Adrenal gland (tissue), 9 donors: ENCODE measurements at regions not wholly inside any gene's neighbourhood (a gene's known extent, or its start where the extent isn't known, plus 50 kb on each side); places are given as distances from the start of the nearest gene placed in this dataset.

Experiments used
- DNase-seq, 7 donors: peaks; one replicate each; pipeline ENCODE4 v3.0.0-alpha.2; 2019 to 2020
- H3K27ac ChIP-seq, 5 donors: fragments of 200-600 bp; sonication (generic) in 4 of 5; 1 replicate in 3 of 5; 2 replicates in 2 of 5; pipeline versions ENCODE4 v1.5.1 to v1.8.0; 2016 to 2020; ENCODE audit warnings: mild to moderate bottlenecking in 1 of 5
- H3K27me3 ChIP-seq: fragments of 200-600 bp; 2 replicates; pipeline ENCODE4 v1.8.0; 2021
- H3K36me3 ChIP-seq, 2 donors: fragments of 200-600 bp; replicated peaks in 1 of 2; 1 replicate in 1 of 2; 2 replicates in 1 of 2; pipeline versions ENCODE4 v1.5.1 to v1.8.0; 2018 to 2022
- H3K4me1 ChIP-seq, 2 donors: fragments of 200-600 bp; replicated peaks in 1 of 2; 1 replicate in 1 of 2; 2 replicates in 1 of 2; pipeline versions ENCODE4 v1.5.1 to v1.8.0; 2018 to 2021
- H3K4me3 ChIP-seq, 4 donors: fragments of 200-600 bp; sonication (generic) in 3 of 4; one replicate each; pipeline ENCODE4 v1.5.1; 2016 to 2018
- H3K9me3 ChIP-seq, 3 donors: fragments of 200-600 bp; sonication (generic) in 1 of 3; replicated peaks in 1 of 3; 1 replicate in 2 of 3; 2 replicates in 1 of 3; pipeline versions ENCODE4 v1.5.1 to v1.8.0; 2016 to 2021
- POLR2A ChIP-seq, 2 donors: fragments of 450-650 bp; IDR thresholded peaks; one replicate each; pipeline ENCODE4 v1.6.1; 2017; ENCODE audit warnings: antibody characterized with exemption in 2 of 2, mild to moderate bottlenecking in 2 of 2, moderate library complexity in 1 of 2
- WGBS, 4 donors: extraction: QIAGEN DNeasy Blood & Tissue Kit in 2 of 4; methylation state at CpG; one replicate each; pipeline versions ENCODE4 v1.1.5 to v1.1.7; 2013 to 2017; 5-methylcytosine and 5-hydroxymethylcytosine counted together
- intact Hi-C, 2 donors: fragments of 100-400 bp; cut with DNase I; formaldehyde crosslinking; loops; one replicate each; pipeline versions ENCODE4 v1.14.1 to v1.15.0; 2022 to 2023
- TF ChIP-seq, protein P1 (sequence below), 6 experiments: fragments of 450-650 bp in 4 of 6; fragments of 200-600 bp in 2 of 6; sonication (generic) in 1 of 6; IDR thresholded peaks; 1 replicate in 5 of 6; 2 replicates in 1 of 6; pipeline versions ENCODE4 v1.5.1 to v1.8.0; 2016 to 2021; ENCODE audit warnings: antibody characterized with exemption in 6 of 6, mild to moderate bottlenecking in 2 of 6, moderate library complexity in 1 of 6
- donor health status: healthy with polysubstance abuse.
- donor health status: Bipolar disorder and iron deficiency.
- donor health status: DM: yes; HTN: yes; CAD: no.
- donor health status: DM: no; HTN: no; CAD: no.
- donor health status: DM: no; HTN: no; CAD: no.

DNA sequence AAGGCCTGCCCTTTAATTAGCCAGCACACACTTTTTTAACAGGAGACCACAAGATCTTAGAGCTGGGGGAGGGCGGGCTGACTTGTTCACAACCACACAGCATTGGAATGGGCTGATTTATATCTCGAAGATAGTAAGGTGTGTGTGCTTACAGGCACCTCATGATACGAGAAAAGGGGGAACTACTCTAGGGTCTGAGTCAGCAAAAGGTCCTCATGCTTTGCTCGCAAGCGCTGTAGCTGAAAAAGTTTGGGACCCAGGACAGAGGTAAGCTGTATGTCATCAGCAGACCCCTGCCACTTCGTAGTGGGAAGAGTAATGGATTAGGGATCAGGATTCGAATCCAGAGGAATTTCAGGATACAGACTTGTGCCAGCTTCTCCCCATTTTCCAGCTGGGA is 88.9 kb upstream of the RBM19 start:
- no peak for DNase-seq
- H3K36me3 ChIP-seq = no peaks in the 10 kb centered on the region
- intact Hi-C loops = no loop called here
- H3K4me3 ChIP-seq = no peak overlapping the region
- no peaks in the 10 kb centered on the region for H3K9me3 ChIP-seq
- no peaks in the 10 kb centered on the region for H3K27me3 ChIP-seq
- WGBS, 4 donors = 66 to 72% (median 67%) methylated on average over 7 of the region's 7 CpGs
- no peak for TF ChIP-seq POLR2A (IDR thresholded peaks at IDR 0.05)
- TF ChIP-seq, protein P1, sequence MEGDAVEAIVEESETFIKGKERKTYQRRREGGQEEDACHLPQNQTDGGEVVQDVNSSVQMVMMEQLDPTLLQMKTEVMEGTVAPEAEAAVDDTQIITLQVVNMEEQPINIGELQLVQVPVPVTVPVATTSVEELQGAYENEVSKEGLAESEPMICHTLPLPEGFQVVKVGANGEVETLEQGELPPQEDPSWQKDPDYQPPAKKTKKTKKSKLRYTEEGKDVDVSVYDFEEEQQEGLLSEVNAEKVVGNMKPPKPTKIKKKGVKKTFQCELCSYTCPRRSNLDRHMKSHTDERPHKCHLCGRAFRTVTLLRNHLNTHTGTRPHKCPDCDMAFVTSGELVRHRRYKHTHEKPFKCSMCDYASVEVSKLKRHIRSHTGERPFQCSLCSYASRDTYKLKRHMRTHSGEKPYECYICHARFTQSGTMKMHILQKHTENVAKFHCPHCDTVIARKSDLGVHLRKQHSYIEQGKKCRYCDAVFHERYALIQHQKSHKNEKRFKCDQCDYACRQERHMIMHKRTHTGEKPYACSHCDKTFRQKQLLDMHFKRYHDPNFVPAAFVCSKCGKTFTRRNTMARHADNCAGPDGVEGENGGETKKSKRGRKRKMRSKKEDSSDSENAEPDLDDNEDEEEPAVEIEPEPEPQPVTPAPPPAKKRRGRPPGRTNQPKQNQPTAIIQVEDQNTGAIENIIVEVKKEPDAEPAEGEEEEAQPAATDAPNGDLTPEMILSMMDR (IDR thresholded peaks at IDR 0.05) = no peak
- no peak overlapping the region for H3K27ac ChIP-seq
- no peaks in the 10 kb centered on the region for H3K4me1 ChIP-seq

DNA sequence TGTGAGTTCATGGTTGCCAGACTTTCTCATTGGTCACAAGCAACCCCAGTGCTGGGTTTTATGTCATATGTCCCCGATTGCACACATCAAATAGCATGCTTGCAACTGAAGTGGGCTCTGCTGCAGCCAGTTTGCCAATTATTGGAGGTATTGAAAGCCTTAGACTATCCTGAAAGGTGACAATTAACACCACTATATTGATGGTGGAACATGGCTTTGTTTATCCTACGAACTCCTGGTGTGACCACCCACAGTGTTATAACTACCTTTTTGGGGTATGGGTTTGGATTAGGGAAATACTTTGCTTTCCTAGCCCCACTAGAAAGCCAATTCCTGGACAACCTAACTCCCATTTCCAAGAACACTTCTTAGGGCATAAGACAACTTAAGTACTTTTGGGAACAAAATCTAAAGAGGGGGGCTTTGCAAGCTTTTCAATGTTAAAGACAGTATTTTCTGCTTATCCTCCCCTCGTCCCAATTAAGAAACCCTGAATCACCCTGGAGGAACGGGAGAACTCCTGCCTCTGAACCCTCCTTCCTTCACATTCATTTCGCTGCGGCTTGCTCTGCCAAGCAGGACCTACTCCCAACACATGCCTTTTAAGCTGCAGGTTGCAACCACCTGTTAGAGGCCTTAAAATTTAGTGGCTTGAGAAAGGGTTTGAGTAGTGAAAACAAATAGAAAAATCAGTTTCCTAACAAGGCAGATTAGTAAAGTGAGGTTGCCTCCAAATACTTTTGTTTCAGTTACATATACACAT is 80.3 kb upstream of the RBM19 start:
- Histone ChIP-seq H3K27ac (no peak overlapping the region), H3K4me1 (no peaks in the 10 kb centered on the region), H3K9me3 (no peaks in the 10 kb centered on the region), H3K27me3 (peaks cover 9% of the 10 kb centered on the region), H3K4me3 (no peak overlapping the region), H3K36me3 (no peaks in the 10 kb centered on the region)
- TF ChIP-seq, protein P1 (IDR thresholded peaks at IDR 0.05) = no peak
- TF ChIP-seq POLR2A (IDR thresholded peaks at IDR 0.05) = no peak
- 52 to 64% (median 57%) methylated on average over 6 of the region's 6 CpGs for WGBS, 4 donors
- no peak for DNase-seq
- intact Hi-C loops = no loop called here

DNA sequence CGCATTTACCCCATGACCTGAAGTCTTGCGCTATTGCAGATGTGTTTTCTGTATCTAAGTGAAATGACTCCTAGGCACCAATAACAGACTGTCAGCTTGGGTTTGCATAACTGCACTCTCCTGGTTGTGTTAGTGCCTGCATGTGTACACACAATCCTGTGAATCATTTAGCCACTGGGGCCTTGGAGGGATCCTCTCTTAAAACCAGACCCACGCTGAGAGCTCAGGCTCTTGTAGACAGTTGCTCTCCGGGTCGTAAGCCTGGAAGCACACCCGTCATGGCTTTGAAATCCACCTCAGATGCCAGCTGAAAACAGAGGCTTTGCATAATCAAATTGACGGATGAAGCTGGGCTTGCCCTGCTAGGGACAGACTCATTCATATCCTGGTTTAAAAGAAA is 79.2 kb upstream of the RBM19 start:
- intact Hi-C loops = no loop called here
- Histone ChIP-seq H3K9me3 (no peaks in the 10 kb centered on the region), H3K27ac (no peak overlapping the region), H3K4me1 (no peaks in the 10 kb centered on the region), H3K36me3 (no peaks in the 10 kb centered on the region), H3K27me3 (peaks cover 9% of the 10 kb centered on the region), H3K4me3 (no peak overlapping the region)
- DNase-seq = no peak
- WGBS, 4 donors = 43 to 59% (median 50%) methylated on average over 7 of the region's 7 CpGs
- no peak for TF ChIP-seq POLR2A (IDR thresholded peaks at IDR 0.05)
- TF ChIP-seq, protein P1 (IDR thresholded peaks at IDR 0.05) = no peak

DNA sequence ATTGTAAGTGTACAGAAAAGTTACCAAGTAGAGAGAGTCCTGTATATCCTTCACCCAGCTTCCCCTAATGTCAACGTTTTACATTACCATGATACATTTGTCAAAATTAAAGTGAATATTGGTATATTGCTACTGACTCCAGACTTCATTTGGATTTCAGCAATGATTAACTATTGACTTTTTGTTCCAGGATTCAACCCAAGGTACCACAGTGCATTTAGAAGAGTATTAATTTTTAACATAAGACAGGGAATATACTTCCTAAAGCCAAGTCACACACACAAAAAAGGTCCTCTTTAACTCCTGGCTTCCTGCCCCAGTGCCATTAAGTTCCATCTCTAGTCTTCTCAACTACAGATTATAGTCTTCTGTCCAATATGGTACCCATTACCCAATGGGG is 75.5 kb upstream of the RBM19 start:
- Histone ChIP-seq H3K4me3 (no peak overlapping the region), H3K36me3 (no peaks in the 10 kb centered on the region), H3K27ac (no peak overlapping the region), H3K9me3 (no peaks in the 10 kb centered on the region), H3K27me3 (peaks cover 9% of the 10 kb centered on the region), H3K4me1 (no peaks in the 10 kb centered on the region)
- WGBS, 4 donors = 56 to 74% (median 66%) methylated on average over 1 of the region's 1 CpG
- no peak for DNase-seq
- TF ChIP-seq, protein P1 (IDR thresholded peaks at IDR 0.05) = no peak
- TF ChIP-seq POLR2A (IDR thresholded peaks at IDR 0.05) = no peak
- intact Hi-C loops = no loop called here
